NCI-H1694 treated with DMSO at 0.1 percent for 48 hours (cell line): ENCODE measurements at regions not wholly inside any gene's neighbourhood (a gene's known extent, or its start where the extent isn't known, plus 50 kb on each side); places are given as distances from the start of the nearest gene placed in this dataset.

Source experiments
- DNase-seq: peaks from one replicate; lab custom pipeline; 2025; lab: John Stamatoyannopoulos, UW

DNA sequence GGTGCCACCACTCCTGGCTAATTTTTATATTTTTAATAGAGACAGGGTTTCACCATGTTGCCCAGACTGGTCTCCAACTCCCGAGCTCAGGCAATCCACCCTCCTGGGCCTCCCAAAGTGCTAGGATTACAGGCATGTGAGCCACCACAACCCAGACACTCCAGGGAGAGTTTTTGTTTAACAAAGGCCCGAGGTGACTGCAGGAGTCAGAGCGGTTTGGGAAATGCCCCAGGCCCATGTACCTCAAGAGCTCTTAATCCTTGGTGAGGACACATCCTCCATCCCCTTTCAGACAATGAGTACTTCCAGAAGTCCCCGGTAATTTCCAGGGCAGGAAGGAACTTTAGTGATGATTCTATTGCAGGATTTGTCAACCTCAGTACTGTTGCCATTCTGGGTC, 176.0 kb downstream of the ESRRB start:
- DNase-seq: no peak

DNA sequence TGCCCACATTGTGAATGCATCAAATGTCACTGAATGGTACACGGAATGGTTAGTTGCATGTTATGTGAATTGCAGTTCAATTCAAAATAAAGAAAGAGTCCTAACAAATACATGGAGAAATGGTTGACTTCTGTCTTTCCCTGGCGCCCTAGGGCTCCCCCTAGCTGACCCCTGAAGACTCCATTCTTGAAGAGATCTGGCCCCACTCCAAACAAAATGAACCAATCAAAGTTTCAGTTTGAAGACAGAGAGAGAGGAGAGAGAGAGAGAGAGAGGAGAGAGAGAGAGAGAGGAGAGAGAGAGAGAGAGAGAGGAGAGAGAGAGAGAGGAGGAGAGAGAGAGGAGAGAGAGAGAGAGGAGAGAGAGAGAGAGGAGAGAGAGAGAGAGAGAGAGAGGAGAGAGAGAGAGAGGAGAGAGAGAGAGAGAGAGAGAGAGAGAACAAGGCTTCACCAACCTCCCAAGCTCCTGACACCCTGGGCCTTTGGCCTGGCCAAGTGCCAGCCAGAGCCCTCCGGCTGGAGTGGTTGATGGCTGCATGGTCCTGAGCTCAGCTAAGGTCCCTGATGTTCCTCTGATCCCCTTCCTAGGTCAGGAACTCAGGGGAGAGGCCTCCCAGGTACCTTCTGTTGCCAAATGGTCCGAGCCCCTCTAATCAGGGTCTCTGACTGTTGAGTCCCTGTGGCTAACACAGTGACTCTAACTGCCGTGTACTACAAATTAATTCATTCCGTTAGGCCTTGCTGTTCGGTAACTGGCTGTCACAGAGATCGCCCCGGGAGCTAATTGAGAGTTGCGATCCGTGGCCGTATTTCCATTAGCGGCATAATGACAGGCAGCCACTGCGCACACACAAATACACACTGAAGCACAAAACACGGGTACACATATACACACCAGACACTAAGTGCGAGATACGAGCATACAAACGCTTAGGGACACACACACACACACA, 188.8 kb downstream of the ESRRB start:
- DNase-seq: peak; percentile 61

DNA sequence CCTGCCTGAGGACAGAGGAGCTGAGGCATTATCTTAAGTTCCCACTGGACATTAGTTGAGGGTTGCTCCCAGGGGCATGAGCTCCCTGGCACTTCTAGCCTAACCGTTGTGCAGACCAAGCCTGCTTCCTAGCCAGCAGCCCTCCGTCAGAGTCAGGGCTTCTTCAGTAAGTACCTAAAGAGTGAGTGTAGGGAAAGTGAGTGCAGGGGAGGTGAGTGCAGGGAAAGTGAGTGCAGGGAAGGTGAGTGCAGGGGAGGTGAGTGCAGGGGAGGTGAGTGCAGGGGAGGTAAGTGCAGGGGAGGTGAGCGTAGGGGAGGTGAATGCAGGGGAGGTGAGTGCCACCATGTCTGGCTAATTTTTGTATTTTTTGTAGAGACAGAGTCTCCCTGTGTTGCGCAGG, 190.5 kb downstream of the ESRRB start:
- DNase-seq: no peak

DNA sequence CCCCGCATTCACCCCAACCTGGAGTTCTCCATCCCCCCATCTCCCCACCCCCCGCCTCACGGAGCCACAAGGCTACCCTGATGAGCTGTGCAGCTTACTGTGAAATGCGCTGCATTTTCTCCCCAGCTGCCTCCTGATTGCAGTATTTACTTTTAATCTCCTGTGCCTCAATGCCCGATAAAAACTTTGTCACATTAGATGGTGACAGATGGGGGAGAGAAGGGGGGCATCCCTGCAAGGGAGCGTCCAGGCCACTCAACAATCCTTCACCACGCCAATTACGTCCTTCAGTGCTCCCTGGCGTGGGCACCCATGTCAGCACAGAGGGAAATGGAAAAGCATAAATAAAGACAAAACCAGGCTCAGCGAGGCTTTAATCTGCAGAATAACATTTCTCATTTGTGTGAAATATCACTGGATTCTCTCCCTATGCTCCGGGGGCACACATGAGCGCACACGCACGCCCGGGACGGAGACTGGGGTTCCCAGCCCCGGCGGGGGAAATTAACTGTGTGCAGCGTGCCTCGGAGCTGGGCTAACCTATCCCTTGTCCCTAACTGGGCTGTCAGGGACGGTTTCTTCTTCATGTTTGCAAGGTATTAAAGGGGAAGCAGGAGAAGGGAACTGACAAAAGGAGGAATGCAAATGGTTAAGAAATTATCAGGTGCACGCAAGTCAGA, 186.7 kb upstream of the VASH1 start:
- peak; percentile 90 for DNase-seq

DNA sequence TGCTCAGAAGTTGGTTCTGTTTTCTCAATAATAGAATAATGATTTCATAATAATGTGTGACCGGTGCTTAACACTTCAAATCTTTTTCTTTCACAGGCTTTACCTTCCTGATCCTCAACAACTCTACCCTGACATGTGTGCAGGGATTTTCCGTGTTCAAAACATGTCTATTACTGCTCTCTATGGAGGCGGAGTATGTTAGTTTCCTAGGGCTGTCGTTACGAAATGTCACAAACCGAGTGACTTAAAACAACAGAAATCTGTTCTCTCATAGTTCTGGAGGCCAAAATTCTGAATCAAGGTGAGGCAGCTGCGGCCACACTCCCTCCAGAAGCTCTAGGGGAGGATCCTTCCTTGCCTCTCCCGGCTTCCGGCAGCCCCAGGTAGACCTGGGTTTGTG, 186.2 kb upstream of the VASH1 start:
- DNase-seq: peak; percentile 82

DNA sequence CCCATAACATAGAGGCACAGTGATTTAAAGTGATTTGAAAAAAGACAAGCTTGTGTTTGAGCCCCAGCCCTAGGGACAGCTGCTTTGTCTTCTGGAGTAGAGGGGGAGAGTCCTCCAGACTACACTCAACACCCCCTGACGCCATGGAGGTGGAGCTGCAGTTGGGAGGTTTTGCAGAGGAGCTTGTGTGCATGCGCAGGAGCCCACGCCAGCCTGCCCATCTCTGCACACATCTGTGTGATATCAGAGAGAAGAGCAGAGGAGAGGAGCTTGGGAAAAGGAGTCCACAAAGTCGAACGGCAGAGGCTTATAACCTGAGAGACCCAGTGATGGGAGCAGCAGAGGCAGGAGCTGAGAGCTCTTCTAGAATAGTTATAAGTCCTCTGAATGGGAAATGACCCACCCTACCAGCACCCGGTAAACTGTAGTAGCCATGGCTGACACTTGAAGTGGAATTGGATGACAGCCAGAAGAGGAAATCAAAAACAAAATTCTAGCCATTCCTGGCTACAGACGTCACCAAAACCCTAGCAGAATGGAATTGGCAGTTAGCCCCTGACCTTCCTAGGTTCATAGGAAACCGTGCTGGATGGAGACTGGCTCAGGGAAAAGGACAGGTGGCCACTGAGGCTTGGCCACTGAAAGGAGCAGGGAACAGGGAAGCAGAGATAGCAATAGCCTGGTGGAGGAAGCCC, 185.1 kb upstream of the VASH1 start:
- peak; percentile 39 for DNase-seq

DNA sequence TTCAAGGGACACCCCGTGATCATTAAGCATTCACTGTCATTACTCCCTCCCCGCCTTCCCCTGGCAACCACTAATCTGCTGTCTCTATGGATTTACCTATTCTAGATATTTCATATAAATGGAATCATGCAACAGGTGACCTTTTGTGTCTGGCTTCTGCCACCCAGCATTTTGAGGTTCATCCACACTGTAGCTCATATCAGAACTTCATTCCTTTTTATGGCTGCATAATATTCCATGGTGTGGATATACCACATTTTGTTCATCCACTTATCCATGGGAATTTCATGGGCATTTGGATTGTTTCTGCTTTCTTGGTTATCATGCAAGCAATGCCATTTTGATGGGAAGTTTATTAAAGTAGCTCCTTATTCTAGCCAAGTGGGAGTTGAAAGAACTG, 184.2 kb upstream of the VASH1 start:
- DNase-seq: no peak

DNA sequence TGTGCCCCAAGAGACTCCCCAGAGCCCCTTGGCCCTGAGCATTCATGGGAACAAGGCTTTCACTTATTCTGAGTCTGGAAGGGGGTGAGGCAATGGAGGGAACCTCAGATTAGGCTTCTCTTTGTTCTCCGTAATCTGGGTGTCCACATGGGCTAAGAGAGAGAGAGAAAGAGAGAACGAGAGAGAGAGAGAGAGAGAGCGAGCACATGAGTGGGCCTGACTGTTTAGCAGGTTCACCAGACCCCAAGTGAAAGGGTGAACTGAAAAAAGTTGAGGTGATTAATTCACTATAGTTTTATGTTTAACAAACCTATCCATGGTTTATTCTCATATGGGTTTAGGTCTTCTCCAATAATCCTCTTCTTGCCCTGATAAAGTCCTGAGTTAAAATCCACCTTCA, 183.4 kb upstream of the VASH1 start:
- DNase-seq: no peak

DNA sequence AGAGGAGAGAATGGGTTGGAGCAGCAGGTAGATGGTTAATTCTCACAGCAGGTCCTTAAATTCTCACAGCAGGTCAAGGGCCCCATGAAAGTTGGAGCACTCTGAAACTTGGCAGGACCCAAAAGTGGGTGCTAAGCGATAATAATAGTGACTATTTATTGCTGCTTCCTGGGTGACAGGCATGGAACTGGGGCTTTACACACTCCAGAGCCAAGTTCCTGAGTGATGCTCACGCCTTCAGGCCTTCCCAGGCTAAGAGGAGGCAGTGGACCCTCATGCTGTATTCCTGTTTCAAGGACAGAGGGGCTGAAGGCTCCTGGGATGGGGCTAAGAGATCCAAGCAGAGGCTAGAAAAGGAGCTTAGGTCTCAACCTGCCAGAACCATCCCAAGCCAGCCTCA, 180.9 kb upstream of the VASH1 start:
- DNase-seq: no peak

DNA sequence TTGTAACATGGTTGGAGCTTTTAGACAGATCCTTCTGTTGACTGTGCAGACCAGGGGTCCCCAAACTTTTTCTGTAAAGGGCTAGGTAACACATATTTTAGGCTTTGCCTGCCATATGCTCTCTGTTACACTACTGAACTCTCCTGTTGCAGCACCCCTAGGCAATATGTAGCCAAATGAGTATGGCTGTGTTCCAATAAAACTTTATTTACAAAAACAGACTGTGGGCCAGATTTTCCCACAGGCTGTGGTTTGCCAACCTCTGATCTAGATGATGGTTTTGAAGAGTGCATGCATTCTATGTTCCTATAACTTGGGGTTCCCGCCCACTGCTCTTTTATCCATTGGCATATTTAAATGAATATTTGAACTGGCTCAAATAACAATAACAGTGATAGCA, 180.3 kb upstream of the VASH1 start:
- no peak for DNase-seq

DNA sequence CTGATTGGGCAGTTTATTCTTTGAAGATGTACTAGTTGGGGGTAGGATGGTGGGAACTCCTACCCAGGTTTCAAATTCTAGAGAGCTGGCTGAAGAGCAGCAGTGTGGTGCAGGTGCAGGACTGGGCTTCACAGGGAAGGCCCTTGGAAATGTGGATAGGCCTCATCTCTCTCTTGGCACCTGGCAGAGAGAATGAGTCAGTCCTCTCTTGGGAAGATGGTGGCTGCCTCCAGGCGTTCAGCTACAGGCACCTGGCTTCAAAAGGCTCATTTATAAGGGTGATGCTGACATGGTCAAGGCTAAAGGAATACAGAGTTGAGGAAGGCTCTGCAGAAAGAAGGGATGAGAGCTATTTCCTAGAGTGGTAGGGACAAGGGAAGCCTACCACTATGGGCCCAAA, 179.7 kb upstream of the VASH1 start:
- DNase-seq: no peak

DNA sequence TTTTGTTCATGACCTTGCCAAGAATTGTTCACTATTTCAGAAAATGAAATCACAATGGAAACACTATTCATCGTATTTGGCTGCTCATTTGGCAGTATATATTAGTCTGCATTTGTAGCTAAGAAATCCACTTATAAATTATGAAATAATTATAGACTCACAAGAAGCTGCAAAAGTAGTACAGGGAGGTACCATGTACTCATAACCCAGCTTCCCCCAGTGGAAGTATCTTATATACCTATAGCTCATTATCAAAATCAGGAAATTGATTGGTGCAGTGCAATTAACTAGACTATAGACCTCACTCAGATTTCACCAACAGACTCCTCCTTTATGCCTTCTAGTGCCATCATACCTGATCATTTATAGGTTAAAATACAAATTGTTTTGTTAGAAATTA, 178.8 kb upstream of the VASH1 start:
- no peak for DNase-seq

DNA sequence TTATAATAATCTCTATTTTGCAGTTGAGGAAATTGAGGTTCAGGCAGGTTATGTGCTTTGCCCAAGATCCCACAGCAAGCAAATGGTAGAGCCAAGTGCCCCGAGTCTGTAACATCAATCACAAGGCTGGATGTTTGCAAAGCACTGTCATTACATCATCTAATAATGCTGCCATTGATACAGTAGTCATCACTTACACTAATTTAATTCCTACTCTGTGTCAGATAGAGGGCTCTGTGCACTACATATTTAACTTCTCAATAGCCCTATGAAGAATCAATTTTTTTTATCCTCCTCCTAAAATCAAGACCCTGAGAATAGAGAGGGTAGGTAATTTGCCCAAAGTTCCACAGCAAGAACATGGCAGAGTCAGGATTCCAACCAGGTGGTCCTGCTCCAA, 178.1 kb upstream of the VASH1 start:
- peak; percentile 56 for DNase-seq

DNA sequence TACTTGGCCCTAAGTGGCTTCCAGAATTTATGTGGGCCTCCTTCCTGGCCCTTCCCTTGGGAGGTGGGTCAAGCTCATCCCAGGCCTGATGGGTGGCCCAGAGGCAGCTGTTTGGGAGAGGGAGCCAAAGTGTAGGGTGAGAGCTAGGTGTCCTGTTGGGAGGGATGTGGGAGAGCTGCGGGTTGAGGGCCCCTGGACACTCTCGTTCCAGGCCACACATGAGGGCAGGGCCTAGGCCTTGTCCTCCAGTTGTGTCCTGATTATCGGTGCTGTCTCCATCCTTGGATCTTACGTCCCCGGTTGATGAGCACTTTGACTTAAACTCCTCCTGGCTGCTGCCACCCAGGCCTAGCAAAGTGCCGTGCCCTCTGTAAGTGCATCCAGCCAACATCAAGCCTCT, 177.5 kb upstream of the VASH1 start:
- DNase-seq: no peak

DNA sequence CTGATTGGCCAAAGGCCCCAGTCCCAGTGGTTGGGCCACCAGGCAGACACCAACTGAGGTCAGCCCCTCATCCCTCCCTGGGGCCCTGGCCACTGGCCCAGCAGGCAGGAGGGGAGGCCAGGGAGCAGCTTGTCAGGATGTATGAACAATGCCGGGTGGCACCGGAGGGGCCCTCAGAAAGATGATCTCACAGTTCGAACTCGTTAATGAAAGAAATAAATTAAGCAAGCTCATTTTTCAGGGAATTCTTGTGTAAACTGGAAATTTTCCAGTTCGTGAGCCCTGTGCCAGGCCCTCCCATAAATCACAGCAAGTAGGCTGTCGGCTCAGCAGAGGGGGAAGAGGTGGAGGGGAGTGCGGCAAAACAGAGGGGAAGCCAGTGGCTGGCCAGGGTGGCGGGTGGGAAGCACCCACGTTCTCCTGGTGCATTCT, 177.0 kb upstream of the VASH1 start:
- DNase-seq: peak; percentile 99

DNA sequence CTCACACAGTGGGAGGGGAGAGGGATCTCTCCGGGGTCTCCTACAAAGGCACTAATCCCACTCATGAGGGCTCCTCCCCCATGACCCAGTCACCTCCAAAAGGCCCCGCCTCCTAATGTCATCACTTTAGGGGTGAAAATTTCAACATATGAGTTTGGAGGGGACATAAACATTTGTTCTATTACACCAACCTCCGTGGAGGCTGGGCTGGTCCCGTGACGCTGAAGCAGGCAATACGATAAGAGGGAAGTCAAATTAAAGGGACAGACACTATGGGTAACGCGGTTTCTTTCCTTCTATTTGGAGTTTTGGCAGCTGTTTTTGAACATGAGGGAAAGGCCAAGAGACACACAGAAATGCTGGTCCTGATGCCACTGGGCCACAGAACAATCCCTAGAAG, 175.7 kb upstream of the VASH1 start:
- DNase-seq: no peak

DNA sequence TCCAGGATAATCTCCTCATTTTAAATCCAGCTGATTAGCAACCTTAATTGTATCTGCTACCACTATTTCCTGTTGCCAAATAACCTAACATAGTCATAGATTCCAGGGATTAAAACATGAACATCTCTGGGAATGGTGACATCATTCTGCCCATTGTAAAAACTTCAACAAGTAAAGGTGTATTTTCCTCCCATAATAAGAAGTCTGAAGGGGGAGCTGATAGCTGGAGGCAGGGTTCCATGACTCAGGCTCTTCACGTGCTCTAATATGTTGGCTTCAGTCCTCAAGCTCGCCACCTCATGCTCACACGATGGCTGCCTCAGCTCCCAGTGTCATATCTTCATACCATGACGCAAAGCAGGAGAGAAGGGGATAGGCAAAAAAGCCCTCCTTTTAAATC, 172.0 kb upstream of the VASH1 start:
- no peak for DNase-seq

DNA sequence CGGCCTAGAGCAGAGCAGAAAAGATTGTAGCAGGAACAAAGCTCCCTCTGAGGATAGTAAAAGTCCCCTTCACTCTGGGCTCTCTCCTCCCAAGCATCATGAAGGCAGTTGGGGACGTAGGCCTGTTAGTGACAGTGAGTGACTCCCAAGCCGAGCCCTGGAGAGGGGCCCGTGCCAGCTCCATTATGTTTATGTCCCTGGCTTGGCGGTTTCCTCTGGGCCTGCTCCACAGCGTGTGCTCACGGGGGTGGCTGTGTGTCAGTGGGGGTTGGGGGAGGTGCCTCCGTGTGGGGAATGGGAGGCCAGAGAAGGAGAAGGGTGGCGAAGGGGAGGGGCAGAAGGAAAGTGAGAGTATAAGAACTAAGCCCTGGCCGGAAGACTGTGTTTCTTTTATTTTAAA, 170.0 kb upstream of the VASH1 start:
- DNase-seq: peak; percentile 69

DNA sequence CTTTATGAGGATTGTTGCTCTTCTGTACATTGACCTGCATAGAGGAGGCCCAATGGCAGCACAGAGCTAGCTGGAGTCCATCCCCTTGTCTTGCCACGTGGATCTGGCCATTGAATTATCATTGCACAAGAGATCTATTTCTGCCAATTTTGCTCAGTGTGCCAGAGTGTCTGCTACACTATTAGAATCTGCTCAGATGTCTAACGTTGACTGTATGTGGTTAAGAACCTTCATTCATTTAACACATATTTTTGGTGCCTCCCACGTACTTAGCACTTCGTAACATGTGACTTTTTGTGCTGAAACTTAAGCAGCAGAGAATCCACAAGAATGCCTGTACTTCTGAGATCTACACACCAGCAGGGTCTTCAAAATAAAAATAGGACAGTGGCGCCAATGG, 166.0 kb upstream of the VASH1 start:
- no peak for DNase-seq

DNA sequence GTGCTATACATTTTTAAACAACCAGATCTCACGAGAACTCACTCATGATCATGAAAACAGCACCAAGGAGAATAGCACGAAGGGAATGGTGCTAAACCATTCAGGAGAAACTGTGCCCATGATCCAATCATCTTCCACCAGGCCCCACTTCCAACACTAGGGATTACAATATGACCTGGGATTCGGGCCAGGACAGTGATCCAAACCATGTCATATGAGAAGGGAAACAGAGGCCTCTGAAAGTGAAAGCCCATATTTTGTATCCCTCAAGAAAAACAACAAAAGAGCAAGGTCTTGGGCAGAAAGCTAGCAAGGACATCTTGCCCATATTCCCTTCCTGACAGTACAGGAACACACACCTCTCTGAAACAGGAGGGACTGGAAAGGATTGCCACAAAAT, 163.9 kb upstream of the VASH1 start:
- no peak for DNase-seq

DNA sequence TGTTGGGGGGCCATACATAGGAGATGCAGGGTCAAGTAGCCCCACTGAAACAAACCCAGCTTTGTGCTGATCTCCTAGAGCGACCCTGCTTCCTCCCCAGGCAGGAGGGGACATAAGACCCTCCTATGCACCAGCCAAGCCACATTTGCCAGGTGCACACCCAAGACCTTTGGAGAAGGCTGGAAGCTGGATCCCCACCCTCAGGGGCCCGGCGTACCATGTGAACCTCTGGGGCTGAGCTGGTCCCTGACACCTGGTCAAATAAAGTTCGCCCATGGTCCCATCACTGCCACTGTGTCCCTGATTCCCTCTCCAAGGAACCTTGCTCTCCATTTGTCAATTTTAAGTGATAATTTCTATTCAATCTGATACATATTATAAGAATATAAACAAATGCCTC, 162.1 kb upstream of the VASH1 start:
- DNase-seq: no peak

DNA sequence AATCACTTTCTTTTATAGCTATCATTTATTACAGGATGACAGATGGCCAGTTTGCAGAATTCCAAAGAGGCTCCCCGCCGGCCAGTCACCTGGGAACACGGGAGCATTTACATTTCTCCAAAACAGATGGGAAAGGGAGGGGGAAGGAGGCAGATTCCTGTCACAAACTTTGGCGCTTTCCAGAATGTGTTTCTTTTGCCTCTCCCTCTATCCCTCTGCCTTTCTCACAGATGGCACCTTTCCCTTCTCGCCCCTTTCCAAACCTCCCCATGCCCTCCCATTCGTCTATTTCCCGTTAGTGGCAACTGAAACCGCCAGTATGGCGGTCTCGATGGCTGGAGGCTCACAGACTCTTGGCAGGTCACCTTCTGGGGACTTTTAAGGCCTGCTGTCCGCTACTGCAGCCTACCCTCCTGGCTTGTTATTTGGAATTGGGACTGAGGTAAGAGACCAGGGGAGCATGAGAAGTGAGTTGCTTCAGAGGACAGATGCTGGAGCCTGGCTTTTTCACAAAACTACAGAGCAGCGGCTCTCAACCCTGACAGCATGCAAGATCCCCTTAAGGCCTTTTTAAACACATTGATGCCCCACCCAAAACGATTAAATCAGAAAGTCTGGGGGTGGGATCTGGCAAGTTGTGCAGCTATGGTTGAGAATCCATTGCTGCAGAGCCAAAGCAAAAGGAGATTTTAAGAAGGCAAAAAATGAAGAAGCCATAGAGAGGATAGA, 161.5 kb upstream of the VASH1 start:
- peak; percentile 71 for DNase-seq
